ENCODE measurements at regions not wholly inside any gene's neighbourhood (a gene's known extent, or its start where the extent isn't known, plus 50 kb on each side); places are given as distances from the start of the nearest gene placed in this dataset.
"Not testable (repeated sequence)": the region's sequence is repeated elsewhere in the genome, so short reads cannot be mapped to it uniquely, and the experiment has no call there.

- Histone ChIP-seq H3K79me2 (ENCODE audit: low read length) (no peaks in the 10 kb centered on the region), H4K20me1 (ENCODE audit: insufficient read depth, low read depth, low read length) (no peaks in the 10 kb centered on the region), H3K4me3 (ENCODE audit: low read length) (no peak overlapping the region), H3K4me1 (ENCODE audit: low read length) (0 out of 2 replicates have a peak, but pooled peaks cover 3% of the 10 kb centered on the region), H3K9me2 (replicated peaks; ENCODE audit: insufficient read depth, low read length) (no peaks in the 10 kb centered on the region), H2AFZ (ENCODE audit: low read length) (no peak overlapping the region), H3K4me2 (ENCODE audit: low read depth, low read length, poor library complexity, severe bottlenecking) (no peak overlapping the region), H3K27ac (ENCODE audit: low read length) (no peak overlapping the region), H3K36me3 (ENCODE audit: insufficient read depth, low read length) (no peaks in the 10 kb centered on the region), H3K9me3 (ENCODE audit: low read length) (no peaks in the 10 kb centered on the region), H3K9ac (ENCODE audit: low read length) (no peak overlapping the region), H3K27me3 (ENCODE audit: low read length) (no peaks in the 10 kb centered on the region)
- no peak for DNase-seq
These were observed 68.9 kb upstream of the IVNS1ABP start for GRCh38 chr1:185385991-185386390.

GRCh38 chr1:185383805-185384204 lies 66.8 kb upstream of the IVNS1ABP start:
- H3K27ac ChIP-seq (ENCODE audit: low read length); H3K79me2 ChIP-seq (ENCODE audit: low read length); H3K9me3 ChIP-seq (ENCODE audit: low read length); H3K9me2 ChIP-seq (replicated peaks; ENCODE audit: insufficient read depth, low read length); H3K4me1 ChIP-seq (ENCODE audit: low read length); H2AFZ ChIP-seq (ENCODE audit: low read length); H3K9ac ChIP-seq (ENCODE audit: low read length); H3K4me3 ChIP-seq (ENCODE audit: low read length); H4K20me1 ChIP-seq (ENCODE audit: insufficient read depth, low read depth, low read length); DNase-seq; H3K4me2 ChIP-seq (ENCODE audit: low read depth, low read length, poor library complexity, severe bottlenecking); H3K36me3 ChIP-seq (ENCODE audit: insufficient read depth, low read length); H3K27me3 ChIP-seq (ENCODE audit: low read length): not testable (repeated sequence)

GRCh38 chr1:185377831-185378230 lies 60.8 kb upstream of the IVNS1ABP start:
- no peak for DNase-seq
- Histone ChIP-seq H3K9me3 (ENCODE audit: low read length) (no peaks in the 10 kb centered on the region), H3K36me3 (ENCODE audit: insufficient read depth, low read length) (no peaks in the 10 kb centered on the region), H3K9me2 (replicated peaks; ENCODE audit: insufficient read depth, low read length) (no peaks in the 10 kb centered on the region), H3K79me2 (ENCODE audit: low read length) (no peaks in the 10 kb centered on the region), H3K4me3 (ENCODE audit: low read length) (no peak overlapping the region), H3K4me1 (ENCODE audit: low read length) (no peaks in the 10 kb centered on the region), H3K27me3 (ENCODE audit: low read length) (no peaks in the 10 kb centered on the region), H3K4me2 (ENCODE audit: low read depth, low read length, poor library complexity, severe bottlenecking) (no peak overlapping the region), H3K27ac (ENCODE audit: low read length) (no peak overlapping the region), H4K20me1 (ENCODE audit: insufficient read depth, low read depth, low read length) (no peaks in the 10 kb centered on the region), H2AFZ (ENCODE audit: low read length) (no peak overlapping the region), H3K9ac (ENCODE audit: low read length) (no peak overlapping the region)

GRCh38 chr1:185376840-185377635 lies 60.0 kb upstream of the IVNS1ABP start:
- Histone ChIP-seq H4K20me1 (ENCODE audit: insufficient read depth, low read depth, low read length) (no peaks in the 10 kb centered on the region), H3K9ac (ENCODE audit: low read length) (no peak overlapping the region), H3K4me1 (ENCODE audit: low read length) (no peaks in the 10 kb centered on the region), H3K79me2 (ENCODE audit: low read length) (no peaks in the 10 kb centered on the region), H3K9me2 (replicated peaks; ENCODE audit: insufficient read depth, low read length) (no peaks in the 10 kb centered on the region), H3K4me2 (ENCODE audit: low read depth, low read length, poor library complexity, severe bottlenecking) (no peak overlapping the region), H3K36me3 (ENCODE audit: insufficient read depth, low read length) (no peaks in the 10 kb centered on the region), H3K27ac (ENCODE audit: low read length) (no peak overlapping the region), H3K9me3 (ENCODE audit: low read length) (no peaks in the 10 kb centered on the region), H3K27me3 (ENCODE audit: low read length) (no peaks in the 10 kb centered on the region), H3K4me3 (ENCODE audit: low read length) (no peak overlapping the region), H2AFZ (ENCODE audit: low read length) (no peak overlapping the region)
- no peak for DNase-seq

GRCh38 chr1:185376288-185376687 lies 59.2 kb upstream of the IVNS1ABP start:
- H3K9me2 ChIP-seq (replicated peaks; ENCODE audit: insufficient read depth, low read length): no peaks in the 10 kb centered on the region
- H3K4me3 ChIP-seq (ENCODE audit: low read length): no peak overlapping the region
- no peak overlapping the region for H3K27ac ChIP-seq (ENCODE audit: low read length)
- DNase-seq: no peak
- no peaks in the 10 kb centered on the region for H3K27me3 ChIP-seq (ENCODE audit: low read length)
- H3K9ac ChIP-seq (ENCODE audit: low read length): no peak overlapping the region
- no peak overlapping the region for H2AFZ ChIP-seq (ENCODE audit: low read length)
- no peaks in the 10 kb centered on the region for H3K36me3 ChIP-seq (ENCODE audit: insufficient read depth, low read length)
- no peaks in the 10 kb centered on the region for H3K4me1 ChIP-seq (ENCODE audit: low read length)
- no peaks in the 10 kb centered on the region for H4K20me1 ChIP-seq (ENCODE audit: insufficient read depth, low read depth, low read length)
- H3K79me2 ChIP-seq (ENCODE audit: low read length): no peaks in the 10 kb centered on the region
- H3K4me2 ChIP-seq (ENCODE audit: low read depth, low read length, poor library complexity, severe bottlenecking): no peak overlapping the region
- H3K9me3 ChIP-seq (ENCODE audit: low read length): no peaks in the 10 kb centered on the region

- Histone ChIP-seq H3K4me3 (ENCODE audit: low read length) (no peak overlapping the region), H3K27me3 (ENCODE audit: low read length) (no peaks in the 10 kb centered on the region), H3K4me1 (ENCODE audit: low read length) (no peaks in the 10 kb centered on the region), H4K20me1 (ENCODE audit: insufficient read depth, low read depth, low read length) (no peaks in the 10 kb centered on the region), H3K9me3 (ENCODE audit: low read length) (no peaks in the 10 kb centered on the region), H3K79me2 (ENCODE audit: low read length) (no peaks in the 10 kb centered on the region), H3K36me3 (ENCODE audit: insufficient read depth, low read length) (no peaks in the 10 kb centered on the region), H3K9me2 (replicated peaks; ENCODE audit: insufficient read depth, low read length) (no peaks in the 10 kb centered on the region), H3K9ac (ENCODE audit: low read length) (no peak overlapping the region), H3K27ac (ENCODE audit: low read length) (no peak overlapping the region), H2AFZ (ENCODE audit: low read length) (no peak overlapping the region), H3K4me2 (ENCODE audit: low read depth, low read length, poor library complexity, severe bottlenecking) (no peak overlapping the region)
- DNase-seq: no peak
These were observed 58.5 kb upstream of the IVNS1ABP start for GRCh38 chr1:185375583-185375982.

- Histone ChIP-seq H3K27me3 (ENCODE audit: low read length) (no peaks in the 10 kb centered on the region), H3K27ac (ENCODE audit: low read length) (no peak overlapping the region), H3K4me2 (ENCODE audit: low read depth, low read length, poor library complexity, severe bottlenecking) (no peak overlapping the region), H3K9ac (ENCODE audit: low read length) (no peak overlapping the region), H3K9me3 (ENCODE audit: low read length) (no peaks in the 10 kb centered on the region), H3K79me2 (ENCODE audit: low read length) (no peaks in the 10 kb centered on the region), H3K36me3 (ENCODE audit: insufficient read depth, low read length) (no peaks in the 10 kb centered on the region), H3K4me3 (ENCODE audit: low read length) (no peak overlapping the region), H2AFZ (ENCODE audit: low read length) (no peak overlapping the region), H3K4me1 (ENCODE audit: low read length) (no peaks in the 10 kb centered on the region), H4K20me1 (ENCODE audit: insufficient read depth, low read depth, low read length) (no peaks in the 10 kb centered on the region), H3K9me2 (replicated peaks; ENCODE audit: insufficient read depth, low read length) (no peaks in the 10 kb centered on the region)
- DNase-seq: no peak
These were observed 56.9 kb upstream of the IVNS1ABP start for GRCh38 chr1:185373813-185374529.

GRCh38 chr1:185369786-185370185 lies 52.7 kb upstream of the IVNS1ABP start:
- H3K4me3 ChIP-seq (ENCODE audit: low read length): no peak overlapping the region
- H3K9me2 ChIP-seq (replicated peaks; ENCODE audit: insufficient read depth, low read length): no peaks in the 10 kb centered on the region
- no peaks in the 10 kb centered on the region for H3K36me3 ChIP-seq (ENCODE audit: insufficient read depth, low read length)
- H2AFZ ChIP-seq (ENCODE audit: low read length): no peak overlapping the region
- no peak overlapping the region for H3K27ac ChIP-seq (ENCODE audit: low read length)
- H3K4me1 ChIP-seq (ENCODE audit: low read length): no peaks in the 10 kb centered on the region
- no peak overlapping the region for H3K4me2 ChIP-seq (ENCODE audit: low read depth, low read length, poor library complexity, severe bottlenecking)
- H3K9ac ChIP-seq (ENCODE audit: low read length): no peak overlapping the region
- H3K9me3 ChIP-seq (ENCODE audit: low read length): no peaks in the 10 kb centered on the region
- H4K20me1 ChIP-seq (ENCODE audit: insufficient read depth, low read depth, low read length): no peaks in the 10 kb centered on the region
- H3K27me3 ChIP-seq (ENCODE audit: low read length): no peaks in the 10 kb centered on the region
- H3K79me2 ChIP-seq (ENCODE audit: low read length): no peaks in the 10 kb centered on the region
- DNase-seq: no peak

Data from Karpas-422 (cell line).